GM23338 (cell line): ENCODE measurements at regions not wholly inside any gene's neighbourhood (a gene's known extent, or its start where the extent isn't known, plus 50 kb on each side); places are given as distances from the start of the nearest gene placed in this dataset.

Experiments
- ATAC-seq: fragments of 200-7000 bp; cut with Tn5 transposase; 3 replicates; pipeline ENCODE4 v1.9.1; 2020
- DNase-seq: peaks from one replicate; pipeline ENCODE4 v3.0.0-alpha.2; 2015; ENCODE audit warnings: low spot score
- H2AFZ ChIP-seq: fragments of 200-600 bp; sonication (generic); 2 replicates; pipeline ENCODE4 v1.8.0; 2016; ENCODE audit warnings: antibody characterized with exemption, mild to moderate bottlenecking, moderate library complexity
- H3F3A ChIP-seq: fragments of 200-600 bp; sonication (generic); replicated peaks from 2 replicates; pipeline ENCODE4 v1.8.0; 2017; ENCODE audit warnings: antibody characterized with exemption, mixed run types, low read depth
- H3K27ac ChIP-seq: fragments of 200-600 bp; sonication (generic); 2 replicates; pipeline ENCODE4 v1.6.1; 2016; ENCODE audit warnings: low read depth
- H3K27me3 ChIP-seq: fragments of 200-600 bp; sonication (generic); 2 replicates; pipeline ENCODE4 v1.8.0; 2016; ENCODE audit warnings: mild to moderate bottlenecking, mixed run types, moderate library complexity; ENCODE audit not compliant: insufficient read depth
- H3K36me3 ChIP-seq: fragments of 200-600 bp; sonication (generic); 2 replicates; pipeline ENCODE4 v1.8.0; 2016; ENCODE audit warnings: mild to moderate bottlenecking; ENCODE audit not compliant: insufficient read depth
- H3K4me1 ChIP-seq: fragments of 200-600 bp; sonication (generic); 2 replicates; pipeline ENCODE4 v1.8.0; 2016; ENCODE audit warnings: mild to moderate bottlenecking, moderate library complexity; ENCODE audit not compliant: insufficient read depth
- H3K4me2 ChIP-seq: fragments of 200-600 bp; sonication (generic); 2 replicates; pipeline ENCODE4 v1.7.1; 2017; ENCODE audit warnings: mixed run types
- H3K4me3 ChIP-seq: fragments of 200-600 bp; sonication (generic); 2 replicates; pipeline ENCODE4 v1.6.1; 2016; ENCODE audit warnings: mixed run types
- H3K79me2 ChIP-seq: fragments of 200-600 bp; sonication (generic); replicated peaks from 2 replicates; pipeline ENCODE4 v1.8.0; 2017; ENCODE audit warnings: mild to moderate bottlenecking; ENCODE audit not compliant: insufficient read depth
- H3K9me2 ChIP-seq: fragments of 200-600 bp; sonication (generic); 2 replicates; pipeline ENCODE4 v1.8.0; 2017; ENCODE audit not compliant: insufficient read depth
- H4K20me1 ChIP-seq: fragments of 200-600 bp; sonication (generic); replicated peaks from 2 replicates; pipeline ENCODE4 v1.8.0; 2017; ENCODE audit warnings: mild to moderate bottlenecking; ENCODE audit not compliant: insufficient read depth
- H3K27ac Mint-ChIP-seq: 2 replicates; pipeline ENCODE4 v1.8.0; 2020; ENCODE audit warnings: inconsistent platforms, mild to moderate bottlenecking, moderate library complexity, mixed read lengths
- H3K27me3 Mint-ChIP-seq: 3 replicates; pipeline ENCODE4 v1.8.0; 2022; ENCODE audit warnings: low read depth, mild to moderate bottlenecking, moderate library complexity, mixed read lengths, inconsistent platforms; ENCODE audit not compliant: insufficient read depth, poor library complexity
- H3K36me3 Mint-ChIP-seq: 3 replicates; pipeline ENCODE4 v1.8.0; 2021; ENCODE audit warnings: low read depth, mild to moderate bottlenecking, inconsistent platforms, moderate library complexity, mixed read lengths
- H3K4me1 Mint-ChIP-seq: 3 replicates; pipeline ENCODE4 v1.8.0; 2020; ENCODE audit warnings: mild to moderate bottlenecking, inconsistent platforms, mixed read lengths
- H3K4me3 Mint-ChIP-seq: 3 replicates; pipeline ENCODE4 v1.8.0; 2021; ENCODE audit warnings: moderate library complexity, mild to moderate bottlenecking, inconsistent platforms, mixed read lengths
- H3K9me3 Mint-ChIP-seq: 3 replicates; pipeline ENCODE4 v1.8.0; 2020; ENCODE audit warnings: moderate library complexity, mild to moderate bottlenecking, inconsistent platforms, mixed read lengths
- CREB1 ChIP-seq: fragments of 250-450 bp; sonication (Bioruptor Pico); IDR thresholded peaks from 2 replicates; pipeline ENCODE4 v1.5.0; 2020; ENCODE audit warnings: low read depth, mild to moderate bottlenecking, moderate library complexity
- EZH2 ChIP-seq: fragments of 200-600 bp; sonication (generic); IDR thresholded peaks from one replicate; pipeline ENCODE4 v1.8.0; 2017; ENCODE audit warnings: antibody characterized with exemption, mild to moderate bottlenecking, low read depth; ENCODE audit not compliant: unreplicated experiment
- EZH2phosphoT487 ChIP-seq: fragments of 200-600 bp; sonication (generic); IDR thresholded peaks from one replicate; pipeline ENCODE4 v1.8.1; 2018; ENCODE audit warnings: antibody characterized with exemption; ENCODE audit not compliant: unreplicated experiment
- JUNB ChIP-seq: IDR thresholded peaks from one replicate; pipeline ENCODE4 v1.6.1; 2016; ENCODE audit warnings: antibody characterized with exemption; ENCODE audit not compliant: unreplicated experiment
- NANOG ChIP-seq: IDR thresholded peaks from 2 replicates; pipeline ENCODE4 v1.6.1; 2016; ENCODE audit warnings: antibody characterized with exemption, borderline replicate concordance
- POLR2AphosphoS5 ChIP-seq: IDR thresholded peaks from 2 replicates; pipeline ENCODE4 v1.6.1; 2016; ENCODE audit warnings: antibody characterized with exemption, low read depth
- REST ChIP-seq: IDR thresholded peaks from one replicate; pipeline ENCODE4 v1.6.1; 2018; ENCODE audit warnings: antibody characterized with exemption; ENCODE audit not compliant: unreplicated experiment
- STAT1 ChIP-seq: IDR thresholded peaks from one replicate; pipeline ENCODE4 v1.6.1; 2016; ENCODE audit warnings: antibody characterized with exemption; ENCODE audit not compliant: unreplicated experiment
- ZNF114 ChIP-seq: fragments of 250-450 bp; sonication (Bioruptor Pico); IDR thresholded peaks from 2 replicates; pipeline ENCODE4 v1.5.0; 2020; ENCODE audit warnings: mild to moderate bottlenecking, moderate library complexity
- ZNF331 ChIP-seq: fragments of 250-450 bp; sonication (Bioruptor Pico); IDR thresholded peaks from 2 replicates; pipeline ENCODE4 v1.5.0; 2020; ENCODE audit warnings: low read depth, mild to moderate bottlenecking, moderate library complexity
- ZNF462 ChIP-seq: fragments of 250-450 bp; sonication (Bioruptor Pico); IDR thresholded peaks from 2 replicates; pipeline ENCODE4 v1.5.0; 2020; ENCODE audit warnings: mild to moderate bottlenecking, moderate library complexity
- TF ChIP-seq, protein P1 (sequence below): IDR thresholded peaks from 2 replicates; pipeline ENCODE4 v1.6.1; 2016; ENCODE audit warnings: antibody characterized with exemption
- TF ChIP-seq, protein P2 (sequence below), 2 experiments: fragments of 200-600 bp in 1 of 2; sonication (generic) in 1 of 2; conservative IDR thresholded peaks; 2 replicates each; pipeline versions ENCODE4 v1.5.1 to v1.6.1; 2016 to 2017; ENCODE audit warnings: antibody characterized with exemption in 2 of 2, low read depth in 2 of 2, mild to moderate bottlenecking in 2 of 2, moderate library complexity in 1 of 2

DNA sequence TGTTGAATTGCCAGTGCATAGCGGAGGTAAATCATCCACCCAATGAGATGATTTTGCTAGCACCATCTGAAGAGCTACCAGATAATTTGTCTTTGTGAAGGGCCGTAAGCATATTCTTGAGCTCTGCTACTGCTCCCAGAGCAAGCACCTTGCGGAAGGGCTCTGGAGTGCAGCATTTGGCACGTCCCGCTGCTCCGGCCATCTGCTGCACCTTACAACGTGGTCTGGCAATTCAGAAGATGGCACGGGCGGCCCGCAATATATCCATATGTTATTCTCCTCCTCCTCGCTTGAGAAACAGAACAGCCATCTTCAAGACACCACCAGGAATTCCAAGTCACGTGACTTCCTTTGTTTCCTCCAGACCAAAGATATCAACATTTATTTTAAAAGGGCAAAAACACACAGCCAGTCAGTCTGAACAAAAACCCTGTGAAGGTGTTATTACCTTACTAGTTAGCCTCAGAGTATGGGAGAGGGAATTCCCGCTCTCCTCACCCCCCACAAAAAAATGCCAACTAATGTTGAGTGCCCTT lies 1095.7 kb upstream of the TENM3 start:
- H3F3A ChIP-seq: no peaks in the 10 kb centered on the region
- no peak overlapping the region for H3K4me2 ChIP-seq
- no peak overlapping the region for H2AFZ ChIP-seq
- H3K27me3 Mint-ChIP-seq: no peaks in the 10 kb centered on the region
- H3K9me2 ChIP-seq: no peaks in the 10 kb centered on the region
- H3K36me3 ChIP-seq: no peaks in the 10 kb centered on the region
- no peaks in the 10 kb centered on the region for H3K27me3 ChIP-seq
- H3K4me1 ChIP-seq: no peaks in the 10 kb centered on the region
- ATAC-seq: no peak
- no peaks in the 10 kb centered on the region for H3K4me1 Mint-ChIP-seq
- no peaks in the 10 kb centered on the region for H3K79me2 ChIP-seq
- H3K9me3 Mint-ChIP-seq: no peaks in the 10 kb centered on the region
- H4K20me1 ChIP-seq: no peaks in the 10 kb centered on the region
- no peak overlapping the region for H3K4me3 Mint-ChIP-seq
- no peak overlapping the region for H3K27ac ChIP-seq
- DNase-seq: no peak
- H3K4me3 ChIP-seq: no peak overlapping the region
- TF ChIP-seq JUNB (no peak), EZH2 (no peak), ZNF114 (CRISPR knock-in tag) (no peak), STAT1 (no peak), NANOG (no peak), CREB1 (CRISPR knock-in tag) (no peak), ZNF462 (CRISPR knock-in tag) (no peak), ZNF331 (no peak), REST (no peak), EZH2phosphoT487 (no peak), POLR2AphosphoS5 (no peak)
- TF ChIP-seq, protein P1, sequence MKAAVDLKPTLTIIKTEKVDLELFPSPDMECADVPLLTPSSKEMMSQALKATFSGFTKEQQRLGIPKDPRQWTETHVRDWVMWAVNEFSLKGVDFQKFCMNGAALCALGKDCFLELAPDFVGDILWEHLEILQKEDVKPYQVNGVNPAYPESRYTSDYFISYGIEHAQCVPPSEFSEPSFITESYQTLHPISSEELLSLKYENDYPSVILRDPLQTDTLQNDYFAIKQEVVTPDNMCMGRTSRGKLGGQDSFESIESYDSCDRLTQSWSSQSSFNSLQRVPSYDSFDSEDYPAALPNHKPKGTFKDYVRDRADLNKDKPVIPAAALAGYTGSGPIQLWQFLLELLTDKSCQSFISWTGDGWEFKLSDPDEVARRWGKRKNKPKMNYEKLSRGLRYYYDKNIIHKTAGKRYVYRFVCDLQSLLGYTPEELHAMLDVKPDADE: no peak
- TF ChIP-seq, protein P2, sequence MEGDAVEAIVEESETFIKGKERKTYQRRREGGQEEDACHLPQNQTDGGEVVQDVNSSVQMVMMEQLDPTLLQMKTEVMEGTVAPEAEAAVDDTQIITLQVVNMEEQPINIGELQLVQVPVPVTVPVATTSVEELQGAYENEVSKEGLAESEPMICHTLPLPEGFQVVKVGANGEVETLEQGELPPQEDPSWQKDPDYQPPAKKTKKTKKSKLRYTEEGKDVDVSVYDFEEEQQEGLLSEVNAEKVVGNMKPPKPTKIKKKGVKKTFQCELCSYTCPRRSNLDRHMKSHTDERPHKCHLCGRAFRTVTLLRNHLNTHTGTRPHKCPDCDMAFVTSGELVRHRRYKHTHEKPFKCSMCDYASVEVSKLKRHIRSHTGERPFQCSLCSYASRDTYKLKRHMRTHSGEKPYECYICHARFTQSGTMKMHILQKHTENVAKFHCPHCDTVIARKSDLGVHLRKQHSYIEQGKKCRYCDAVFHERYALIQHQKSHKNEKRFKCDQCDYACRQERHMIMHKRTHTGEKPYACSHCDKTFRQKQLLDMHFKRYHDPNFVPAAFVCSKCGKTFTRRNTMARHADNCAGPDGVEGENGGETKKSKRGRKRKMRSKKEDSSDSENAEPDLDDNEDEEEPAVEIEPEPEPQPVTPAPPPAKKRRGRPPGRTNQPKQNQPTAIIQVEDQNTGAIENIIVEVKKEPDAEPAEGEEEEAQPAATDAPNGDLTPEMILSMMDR (conservative IDR thresholded peaks at IDR 0.05; ENCODE audit: low read depth in 2 of 2): no peak
- H3K27ac Mint-ChIP-seq: no peak overlapping the region
- H3K36me3 Mint-ChIP-seq: no peaks in the 10 kb centered on the region
